ENCODE measurements at regions not wholly inside any gene's neighbourhood (a gene's known extent, or its start where the extent isn't known, plus 50 kb on each side); places are given as distances from the start of the nearest gene placed in this dataset.
"Not testable (repeated sequence)": the region's sequence is repeated elsewhere in the genome, so short reads cannot be mapped to it uniquely, and the experiment has no call there.

GRCh38 chr1:29936031-29936544, 699.8 kb downstream of the PTPRU start:
- DNase-seq (ENCODE audit: low spot score), result no peak

GRCh38 chr1:29934255-29934772, 698.0 kb downstream of the PTPRU start:
- DNase-seq (ENCODE audit: low spot score), result no peak

DNA sequence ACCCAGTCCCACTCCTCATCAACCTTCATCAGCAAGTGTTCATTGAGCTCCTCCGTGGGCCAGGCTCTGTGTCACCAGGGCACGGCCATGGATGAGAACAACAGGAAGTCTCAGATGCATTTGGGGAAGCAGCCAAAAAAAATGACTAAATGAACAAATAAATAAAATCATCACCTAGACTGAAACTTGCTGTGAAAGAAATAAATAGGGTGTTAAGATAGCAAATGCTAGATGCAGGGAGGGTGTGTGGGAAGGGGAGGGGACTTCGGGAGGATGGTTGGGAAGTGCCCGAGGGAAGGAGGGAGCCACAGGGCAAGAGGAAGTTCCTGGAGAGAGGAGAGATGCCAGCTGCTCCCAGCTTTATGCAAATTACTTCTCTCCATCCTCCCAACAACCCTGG, 696.7 kb downstream of the PTPRU start:
- DNase-seq (ENCODE audit: low spot score), result no peak

DNA sequence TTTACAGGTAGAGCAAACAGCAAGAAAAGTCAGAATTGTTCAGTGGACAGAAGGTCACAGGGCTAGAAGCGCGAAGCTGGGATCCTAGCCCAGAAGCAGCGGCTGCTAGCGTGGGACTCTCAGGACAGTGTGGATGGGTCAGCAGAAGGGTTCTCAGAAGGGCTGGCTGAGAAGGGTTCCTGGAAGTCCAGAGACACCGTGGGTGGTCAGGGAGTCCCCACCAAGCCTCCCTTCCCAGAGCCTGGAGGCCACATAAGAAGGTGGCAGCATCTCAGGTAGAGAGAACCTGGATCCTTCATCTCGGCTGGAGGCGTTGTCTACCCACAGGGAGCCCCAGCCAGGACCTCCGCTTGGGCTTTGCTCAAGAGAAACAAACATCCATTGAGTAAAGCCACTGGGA, 696.3 kb downstream of the PTPRU start:
- no peak for DNase-seq (ENCODE audit: low spot score)

- no peak for DNase-seq (ENCODE audit: low spot score)
These were observed 695.3 kb downstream of the PTPRU start for GRCh38 chr1:29931477-29932175.

GRCh38 chr1:29925058-29925457, 688.7 kb downstream of the PTPRU start:
- DNase-seq (ENCODE audit: low spot score), result no peak

DNA sequence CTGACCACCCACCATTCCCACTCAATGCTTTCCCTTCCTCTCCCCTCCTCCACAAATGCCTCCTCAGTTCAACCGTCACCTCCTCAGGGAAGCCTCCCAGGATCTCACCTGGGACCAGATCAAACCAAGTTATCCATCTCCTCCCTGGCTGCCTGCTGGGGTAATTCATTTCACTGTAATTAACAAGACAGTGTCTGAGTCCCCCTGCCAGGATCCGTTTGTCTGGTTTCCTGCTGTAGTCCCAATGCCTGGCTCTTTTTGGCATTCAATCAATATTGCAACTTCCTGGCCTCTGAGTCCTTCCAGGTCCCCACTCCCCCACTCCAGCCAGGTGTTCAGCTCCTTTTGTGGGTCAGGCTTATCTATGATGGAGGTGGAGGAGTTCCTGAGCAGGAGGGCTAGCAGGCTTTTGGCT, 687.7 kb downstream of the PTPRU start:
- no peak for DNase-seq (ENCODE audit: low spot score)

- no peak for DNase-seq (ENCODE audit: low spot score)
These were observed 685.4 kb downstream of the PTPRU start for GRCh38 chr1:29921741-29922140.

DNA sequence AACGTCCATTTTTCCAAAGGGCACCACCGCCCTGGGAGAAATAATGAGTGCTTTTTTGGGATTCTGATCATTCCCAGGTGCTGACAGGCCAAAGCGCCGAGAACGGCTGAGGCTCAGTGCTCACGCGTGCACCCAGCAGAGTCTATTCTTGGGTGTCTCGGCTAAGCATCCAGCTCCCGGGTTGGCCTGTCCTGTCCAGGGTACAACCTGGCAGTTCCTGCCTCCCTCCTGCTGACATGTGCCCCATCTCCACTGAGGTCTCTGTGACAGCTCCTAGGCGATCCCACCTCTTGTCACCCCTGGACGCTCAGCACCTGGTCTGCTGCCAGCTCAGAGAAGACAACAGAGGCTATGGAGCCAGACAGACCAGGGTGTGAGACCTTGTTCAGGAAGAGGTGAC, 684.5 kb downstream of the PTPRU start:
- DNase-seq (ENCODE audit: low spot score), result no peak

DNA sequence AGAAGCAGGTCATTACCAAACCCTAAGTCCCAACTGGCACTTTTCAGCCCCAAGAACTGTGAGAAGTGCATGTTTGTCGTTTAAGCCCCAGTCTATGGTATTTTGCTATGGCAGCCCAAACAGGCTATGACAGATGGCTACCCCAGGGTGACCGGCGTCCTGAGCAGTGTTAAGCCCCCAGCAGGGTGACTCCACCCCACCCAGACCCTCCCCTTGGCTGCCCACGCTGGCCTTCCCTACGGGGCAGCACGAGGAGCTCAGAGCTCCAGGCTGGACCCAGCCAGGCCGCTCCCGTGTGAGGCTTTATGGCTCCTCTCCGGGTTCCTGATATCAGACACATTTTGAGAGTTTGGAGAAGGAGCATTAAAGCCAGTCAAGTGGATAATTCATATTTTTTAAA, 684.0 kb downstream of the PTPRU start:
- DNase-seq (ENCODE audit: low spot score), result no peak

DNA sequence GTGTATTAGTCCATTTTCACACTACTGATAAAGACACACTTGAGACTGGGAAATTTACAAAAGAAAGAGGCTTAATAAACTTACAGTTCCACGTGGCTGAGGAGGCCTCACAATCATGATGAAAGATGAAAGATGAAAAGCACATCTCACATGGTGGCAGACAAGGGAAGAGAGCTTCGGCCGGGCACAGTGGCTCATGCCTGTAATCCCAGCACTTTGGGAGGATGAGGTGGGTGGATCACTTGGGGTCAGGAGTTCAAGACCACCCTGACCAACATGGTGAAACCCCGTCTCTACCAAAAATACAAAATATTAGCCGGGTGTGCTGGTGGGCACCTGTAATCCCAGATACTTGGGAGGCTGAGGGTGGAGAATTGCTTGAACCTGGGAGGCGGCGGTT, 682.7 kb downstream of the PTPRU start:
- DNase-seq (ENCODE audit: low spot score), result not testable (repeated sequence)

- DNase-seq (ENCODE audit: low spot score), result no peak
These were observed 680.5 kb downstream of the PTPRU start for GRCh38 chr1:29916656-29917369.

DNA sequence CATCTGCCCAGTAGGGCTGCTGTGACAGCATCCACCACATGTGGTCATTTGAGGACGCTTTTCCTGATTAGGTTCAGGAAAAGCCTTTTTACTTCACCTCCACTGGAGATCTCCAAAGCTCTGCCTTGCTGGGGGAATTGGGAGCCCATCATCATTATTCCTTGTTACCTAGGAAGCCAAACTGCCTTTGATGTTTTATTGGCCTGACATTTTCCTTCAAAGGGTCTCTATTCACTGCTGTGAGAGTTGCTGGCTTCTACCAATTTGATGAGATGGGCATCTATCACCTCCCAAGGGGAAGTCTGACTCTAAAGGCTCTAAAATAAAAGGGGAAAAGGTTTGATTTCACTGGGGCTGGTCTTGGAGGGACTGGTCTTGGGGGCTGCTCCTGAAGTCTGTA, 678.6 kb downstream of the PTPRU start:
- DNase-seq (ENCODE audit: low spot score), result no peak

- no peak for DNase-seq (ENCODE audit: low spot score)
These were observed 676.1 kb downstream of the PTPRU start for GRCh38 chr1:29912425-29912824.

DNA sequence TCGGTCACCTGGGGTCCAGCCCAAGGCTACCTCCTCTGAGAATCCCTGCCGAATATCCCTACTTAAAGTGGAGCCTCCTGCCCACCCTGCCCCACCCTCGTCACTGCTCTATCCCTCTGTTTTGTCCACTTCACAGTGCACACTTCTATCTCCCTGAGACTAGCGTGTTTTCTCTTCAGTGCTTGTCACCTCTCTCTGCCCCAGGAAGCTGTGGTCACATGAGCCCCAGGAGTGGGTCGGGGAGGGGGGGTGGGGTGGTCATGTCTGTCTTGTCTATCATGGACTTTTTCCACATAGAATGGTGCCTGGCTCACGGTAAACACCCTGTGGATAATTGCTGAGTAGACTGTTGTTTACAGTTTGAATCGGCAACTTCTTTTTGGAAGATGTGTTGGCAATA, 673.6 kb downstream of the PTPRU start:
- no peak for DNase-seq (ENCODE audit: low spot score)

- DNase-seq (ENCODE audit: low spot score), result no peak
These were observed 671.3 kb downstream of the PTPRU start for GRCh38 chr1:29907596-29907995.

GRCh38 chr1:29906927-29907326, 670.6 kb downstream of the PTPRU start:
- no peak for DNase-seq (ENCODE audit: low spot score)

DNA sequence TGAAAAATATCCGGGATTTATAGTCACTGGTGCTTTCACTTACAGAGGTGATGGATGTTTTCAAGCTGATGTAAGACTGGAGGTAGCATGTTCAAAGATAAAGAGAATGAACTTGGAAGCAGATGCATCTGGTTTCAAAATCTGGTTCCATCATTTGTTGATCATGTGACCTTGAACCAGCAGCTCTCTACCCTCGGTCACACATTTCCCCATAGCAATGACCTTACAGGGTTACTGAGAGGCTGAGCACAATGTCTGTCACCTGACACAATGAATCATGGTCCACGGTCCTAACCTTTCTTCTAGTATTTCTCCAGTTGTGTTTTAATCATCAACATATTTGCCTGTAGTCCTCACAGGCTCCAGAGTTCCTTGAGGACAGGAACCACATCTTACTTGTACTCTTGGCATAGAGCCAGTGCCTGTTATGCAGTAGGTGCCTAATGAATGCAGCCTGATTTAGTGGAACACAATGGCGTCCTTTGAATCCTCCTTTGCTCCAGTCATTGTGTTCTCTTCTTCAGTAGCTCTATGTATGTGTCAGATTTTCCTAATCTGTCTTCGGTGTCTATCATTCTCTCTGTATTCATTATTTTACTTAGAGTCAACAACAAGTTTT, 667.3 kb downstream of the PTPRU start:
- no peak for DNase-seq (ENCODE audit: low spot score)

DNA sequence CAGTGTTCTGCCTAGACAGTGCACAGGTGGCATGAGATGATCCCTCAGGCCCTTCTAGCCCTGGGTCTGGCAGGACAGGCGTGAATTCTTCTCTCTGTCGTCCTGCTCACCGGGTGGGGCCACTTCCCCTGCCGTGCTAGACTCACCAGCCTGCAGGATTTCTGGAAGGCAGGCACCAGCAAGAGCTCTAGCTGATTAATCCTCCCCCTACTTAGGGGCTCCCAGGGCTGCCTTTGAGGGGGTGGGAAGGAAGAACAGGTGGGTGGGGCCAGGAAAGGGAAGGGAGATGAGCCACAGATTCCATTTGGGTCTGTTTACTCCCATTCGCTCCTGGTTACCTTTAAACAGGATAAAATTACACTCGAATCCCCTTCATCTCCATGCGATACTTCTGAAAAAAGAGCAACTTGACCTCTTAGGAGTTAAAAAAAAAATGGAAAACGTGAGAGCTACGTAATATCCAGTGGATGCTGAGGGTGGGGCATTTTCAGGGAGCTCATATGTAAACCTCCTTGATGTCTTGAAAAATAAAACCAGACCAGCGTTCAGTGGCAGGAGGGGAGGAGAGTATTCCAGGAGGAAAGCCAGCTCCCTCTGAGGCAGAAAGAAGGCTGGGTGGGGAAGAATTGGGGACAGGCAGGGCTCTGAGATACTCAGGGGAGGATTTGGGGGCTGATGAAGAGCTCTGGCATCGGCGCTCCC, 665.5 kb downstream of the PTPRU start:
- DNase-seq (ENCODE audit: low spot score), result no peak

GRCh38 chr1:29900712-29901111, 664.4 kb downstream of the PTPRU start:
- DNase-seq (ENCODE audit: low spot score), result no peak

GRCh38 chr1:29900104-29900679, 663.9 kb downstream of the PTPRU start:
- no peak for DNase-seq (ENCODE audit: low spot score)

Measured in AG08395 (cell line).